ENCODE measurements at regions not wholly inside any gene's neighbourhood (a gene's known extent, or its start where the extent isn't known, plus 50 kb on each side); places are given as distances from the start of the nearest gene placed in this dataset.
A peak's percentile ranks its signal among the peaks of the same experiment; 100 is the strongest.
"Not testable (repeated sequence)": the region's sequence is repeated elsewhere in the genome, so short reads cannot be mapped to it uniquely, and the experiment has no call there.

GRCh38 chr10:87416892-87417291 is 59.3 kb downstream of the NUTM2D start:
- H3K36me3 Mint-ChIP-seq; H3K27me3 Mint-ChIP-seq; H3K9me3 Mint-ChIP-seq; H3K4me1 Mint-ChIP-seq; H3K4me3 Mint-ChIP-seq; ATAC-seq (ENCODE audit: low read depth); DNase-seq (ENCODE audit: low spot score in 2 of 2); H3K27ac Mint-ChIP-seq: not testable (repeated sequence)

- H3K4me1 Mint-ChIP-seq; H3K27me3 Mint-ChIP-seq; DNase-seq (ENCODE audit: low spot score in 2 of 2); H3K36me3 Mint-ChIP-seq; H3K9me3 Mint-ChIP-seq; H3K4me3 Mint-ChIP-seq; H3K27ac Mint-ChIP-seq; ATAC-seq (ENCODE audit: low read depth): not testable (repeated sequence)
Observed at GRCh38 chr10:87422641-87423040, 65.1 kb downstream of the NUTM2D start.

- not testable (repeated sequence) for H3K27ac Mint-ChIP-seq; DNase-seq (ENCODE audit: low spot score in 2 of 2); H3K36me3 Mint-ChIP-seq; H3K9me3 Mint-ChIP-seq; ATAC-seq (ENCODE audit: low read depth); H3K27me3 Mint-ChIP-seq; H3K4me1 Mint-ChIP-seq; H3K4me3 Mint-ChIP-seq
Observed at GRCh38 chr10:87424697-87425373, 67.3 kb downstream of the NUTM2D start.

- not testable (repeated sequence) for H3K27ac Mint-ChIP-seq; ATAC-seq (ENCODE audit: low read depth); DNase-seq (ENCODE audit: low spot score in 2 of 2); H3K36me3 Mint-ChIP-seq; H3K4me1 Mint-ChIP-seq; H3K9me3 Mint-ChIP-seq; H3K4me3 Mint-ChIP-seq; H3K27me3 Mint-ChIP-seq
Observed at GRCh38 chr10:87433836-87434235, 70.9 kb upstream of the MINPP1 start.

GRCh38 chr10:87435295-87435826 is 69.3 kb upstream of the MINPP1 start:
- H3K27me3 Mint-ChIP-seq; DNase-seq (ENCODE audit: low spot score in 2 of 2); H3K9me3 Mint-ChIP-seq; H3K36me3 Mint-ChIP-seq; H3K4me3 Mint-ChIP-seq; H3K4me1 Mint-ChIP-seq; H3K27ac Mint-ChIP-seq; ATAC-seq (ENCODE audit: low read depth): not testable (repeated sequence)

GRCh38 chr10:87436104-87436503 is 68.6 kb upstream of the MINPP1 start:
- not testable (repeated sequence) for H3K9me3 Mint-ChIP-seq; DNase-seq (ENCODE audit: low spot score in 2 of 2); H3K4me3 Mint-ChIP-seq; H3K36me3 Mint-ChIP-seq; H3K4me1 Mint-ChIP-seq; H3K27ac Mint-ChIP-seq; H3K27me3 Mint-ChIP-seq
- ATAC-seq (ENCODE audit: low read depth): peak; percentile 95

- H3K4me1 Mint-ChIP-seq; DNase-seq (ENCODE audit: low spot score in 2 of 2); H3K27ac Mint-ChIP-seq: not testable (repeated sequence)
Observed at GRCh38 chr10:87437450-87437849, 67.2 kb upstream of the MINPP1 start.

More at GRCh38 chr10:87437450-87437849, 67.2 kb upstream of the MINPP1 start:
- not testable (repeated sequence) for H3K36me3 Mint-ChIP-seq; ATAC-seq (ENCODE audit: low read depth); H3K27me3 Mint-ChIP-seq; H3K4me3 Mint-ChIP-seq; H3K9me3 Mint-ChIP-seq
